Keratinocyte (primary cell): ENCODE measurements at regions not wholly inside any gene's neighbourhood (a gene's known extent, or its start where the extent isn't known, plus 50 kb on each side); places are given as distances from the start of the nearest gene placed in this dataset.

Source experiments
- DNase-seq: peaks from one replicate; pipeline ENCODE4 v3.0.0-alpha.2; 2011; ENCODE audit warnings: low read depth, missing footprints, low spot score
- FAIRE-seq: peaks from 2 replicates; lab custom pipeline; 2011; peaks lifted over from hg19 to GRCh38; lab: Jason Lieb, UNC
- H2AFZ ChIP-seq: 2 replicates; pipeline ENCODE4 v1.6.0; 2012; ENCODE audit warnings: low read length, control low read depth, inconsistent platforms; ENCODE audit not compliant: control insufficient read depth
- H3K27ac ChIP-seq: 2 replicates; pipeline ENCODE4 v1.5.1; 2011; ENCODE audit warnings: low read length; ENCODE audit not compliant: control insufficient read depth, insufficient read depth
- H3K27me3 ChIP-seq: 3 replicates; pipeline ENCODE4 v1.6.0; 2011; ENCODE audit warnings: low read length; ENCODE audit not compliant: control insufficient read depth, insufficient read depth; ENCODE audit errors: extremely low read depth
- H3K36me3 ChIP-seq, 2 experiments: 2 replicates in 1 of 2; 3 replicates in 1 of 2; pipeline ENCODE4 v1.5.1; 2011; ENCODE audit warnings: low read length in 2 of 2, mild to moderate bottlenecking in 1 of 2; ENCODE audit not compliant: control insufficient read depth in 2 of 2, insufficient read depth in 2 of 2; ENCODE audit errors: extremely low read depth in 1 of 2
- H3K4me1 ChIP-seq: 3 replicates; pipeline ENCODE4 v1.5.1; 2011; ENCODE audit warnings: low read length; ENCODE audit not compliant: control insufficient read depth, insufficient read depth; ENCODE audit errors: extremely low read depth
- H3K4me2 ChIP-seq: 3 replicates; pipeline ENCODE4 v1.6.0; 2011; ENCODE audit warnings: low read depth, low read length; ENCODE audit not compliant: control insufficient read depth, insufficient read depth; ENCODE audit errors: extremely low read depth
- H3K4me3 ChIP-seq, 3 experiments: fragments of 200-600 bp in 1 of 3; sonication (generic) in 1 of 3; 2 replicates in 2 of 3; 3 replicates in 1 of 3; pipeline ENCODE4 v1.5.1; 2011 to 2016; ENCODE audit warnings: low read length in 3 of 3, mild to moderate bottlenecking in 3 of 3, control low read depth in 2 of 3, inconsistent platforms in 1 of 3, low read depth in 1 of 3, mixed read lengths in 1 of 3, mixed run types in 1 of 3, moderate library complexity in 1 of 3; ENCODE audit not compliant: control insufficient read depth in 2 of 3, insufficient read depth in 2 of 3; ENCODE audit errors: extremely low read depth in 1 of 3
- H3K79me2 ChIP-seq: 2 replicates; pipeline ENCODE4 v1.6.0; 2012; ENCODE audit warnings: low read length; ENCODE audit not compliant: control insufficient read depth, insufficient read depth
- H3K9ac ChIP-seq: 3 replicates; pipeline ENCODE4 v1.6.0; 2011; ENCODE audit warnings: low read length; ENCODE audit not compliant: control insufficient read depth, insufficient read depth; ENCODE audit errors: extremely low read depth
- H3K9me1 ChIP-seq: 3 replicates; pipeline ENCODE4 v1.6.0; 2011; ENCODE audit warnings: low read length; ENCODE audit not compliant: control insufficient read depth, insufficient read depth; ENCODE audit errors: extremely low read depth
- H3K9me3 ChIP-seq: 2 replicates; pipeline ENCODE4 v1.5.1; 2012; ENCODE audit warnings: low read depth, low read length; ENCODE audit not compliant: control insufficient read depth
- H4K20me1 ChIP-seq: 3 replicates; pipeline ENCODE4 v1.6.0; 2011; ENCODE audit warnings: low read length; ENCODE audit not compliant: control insufficient read depth, insufficient read depth; ENCODE audit errors: extremely low read depth
- CTCF ChIP-seq, 3 experiments: IDR thresholded peaks in 1 of 3; conservative IDR thresholded peaks in 1 of 3; optimal IDR thresholded peaks in 1 of 3; 2 replicates in 2 of 3; 3 replicates in 1 of 3; pipeline versions ENCODE3 to v1.5.1; 2011; ENCODE audit warnings: low read length in 3 of 3, mild to moderate bottlenecking in 3 of 3, moderate library complexity in 2 of 3, control low read depth in 1 of 3, inconsistent platforms in 1 of 3; ENCODE audit not compliant: insufficient read depth in 2 of 3; ENCODE audit errors: extremely low read depth in 1 of 3
- EZH2 ChIP-seq: IDR thresholded peaks from one replicate; pipeline ENCODE4 v1.6.1; 2012; ENCODE audit warnings: inconsistent platforms, mild to moderate bottlenecking, low read length, moderate library complexity
- dilution Hi-C: fragments of 300-500 bp; cut with MboI; formaldehyde crosslinking; loops from one replicate; pipeline ENCODE4 v1.7.0; 2020; ENCODE audit warnings: low sequenced_read_pairs; ENCODE audit not compliant: extremely low pct_ligation_motif_present

DNA sequence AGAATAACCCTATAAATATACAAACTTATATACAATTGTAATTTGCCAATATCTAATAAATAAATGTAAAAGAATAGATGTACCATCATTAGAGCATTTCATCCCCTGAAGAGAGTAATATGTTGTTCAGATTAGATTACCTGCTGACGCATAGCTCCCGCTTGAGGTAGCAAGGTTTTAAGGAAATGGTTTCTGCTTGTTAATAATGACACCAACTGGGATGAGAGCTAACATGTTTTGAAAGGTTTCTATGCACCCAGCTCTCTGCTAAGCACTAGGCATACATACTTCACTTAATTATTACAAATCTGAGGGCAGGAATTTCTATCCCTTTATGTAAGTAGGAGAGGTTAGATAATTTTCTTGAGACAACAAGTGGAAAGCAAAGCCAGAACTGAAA, 1003.3 kb upstream of the SORCS1 start:
- Histone ChIP-seq H3K9me3 (no peaks in the 10 kb centered on the region), H3K4me2 (no peak overlapping the region), H3K79me2 (no peaks in the 10 kb centered on the region), H3K27me3 (no peaks in the 10 kb centered on the region), H4K20me1 (no peaks in the 10 kb centered on the region), H3K9ac (no peak overlapping the region), H3K36me3 (no peaks in the 10 kb centered on the region), H2AFZ (no peak overlapping the region), H3K4me3 (no peak overlapping the region), H3K4me1 (no peaks in the 10 kb centered on the region), H3K27ac (no peak overlapping the region), H3K9me1 (no peaks in the 10 kb centered on the region)
- dilution Hi-C loops = no loop called here
- no peak for DNase-seq
- TF ChIP-seq EZH2 (no peak), CTCF (optimal IDR thresholded peaks at IDR 0.05 in 1 of 3, IDR thresholded peaks at IDR 0.05 in 1 of 3, conservative IDR thresholded peaks at IDR 0.05 in 1 of 3; ENCODE audit: extremely low read depth in 1 of 3, insufficient read depth in 2 of 3, low read length in 3 of 3) (no peak)
- FAIRE-seq = no peak

GRCh38 chr10:108166401-108166800, 1001.9 kb upstream of the SORCS1 start:
- no peak overlapping the region for H3K27ac ChIP-seq
- dilution Hi-C loops = no loop called here
- H3K9ac ChIP-seq = no peak overlapping the region
- H3K9me3 ChIP-seq = no peaks in the 10 kb centered on the region
- no peaks in the 10 kb centered on the region for H3K79me2 ChIP-seq
- no peak overlapping the region for H3K4me3 ChIP-seq
- H3K36me3 ChIP-seq = no peaks in the 10 kb centered on the region
- FAIRE-seq = no peak
- no peaks in the 10 kb centered on the region for H3K4me1 ChIP-seq
- no peak for TF ChIP-seq CTCF (optimal IDR thresholded peaks at IDR 0.05 in 1 of 3, IDR thresholded peaks at IDR 0.05 in 1 of 3, conservative IDR thresholded peaks at IDR 0.05 in 1 of 3; ENCODE audit: extremely low read depth in 1 of 3, insufficient read depth in 2 of 3, low read length in 3 of 3)
- TF ChIP-seq EZH2 = no peak
- no peaks in the 10 kb centered on the region for H3K27me3 ChIP-seq
- DNase-seq = no peak
- H2AFZ ChIP-seq = no peak overlapping the region
- no peak overlapping the region for H3K4me2 ChIP-seq
- H3K9me1 ChIP-seq = no peaks in the 10 kb centered on the region
- H4K20me1 ChIP-seq = no peaks in the 10 kb centered on the region
